Stomach (tissue), 4 donors: ENCODE measurements at regions not wholly inside any gene's neighbourhood (a gene's known extent, or its start where the extent isn't known, plus 50 kb on each side); places are given as distances from the start of the nearest gene placed in this dataset.

Experiments used
- CTCF ChIP-seq, 7 experiments: fragments of 450-650 bp in 4 of 7; fragments of 200-600 bp in 3 of 7; sonication (generic) in 3 of 7; IDR thresholded peaks; one replicate each; pipeline ENCODE4 v1.5.1; 2016 to 2019; ENCODE audit warnings: antibody characterized with exemption in 7 of 7, control low read depth in 2 of 7, mild to moderate bottlenecking in 1 of 7
- EP300 ChIP-seq: sonication (generic); formaldehyde crosslinking; IDR thresholded peaks from one replicate; pipeline ENCODE4 v1.6.1; 2017; ENCODE audit warnings: antibody characterized with exemption
- POLR2AphosphoS5 ChIP-seq, 3 donors: sonication (generic); formaldehyde crosslinking; IDR thresholded peaks; one replicate each; pipeline ENCODE4 v1.6.1; 2016; ENCODE audit warnings: antibody characterized with exemption in 3 of 3

- TF ChIP-seq CTCF (IDR thresholded peaks at IDR 0.05) (no peak), POLR2AphosphoS5 (IDR thresholded peaks at IDR 0.05) (no peak), EP300 (no peak)
These were observed 453.2 kb downstream of the NR2F2 start for GRCh38 chr15:96783746-96784145.
